K562 (cell line): ENCODE measurements at regions not wholly inside any gene's neighbourhood (a gene's known extent, or its start where the extent isn't known, plus 50 kb on each side); places are given as distances from the start of the nearest gene placed in this dataset.

ENCODE experiments used
- ATAC-seq: fragments of 200-7000 bp; cut with Tn5 transposase; 3 replicates; pipeline ENCODE4 v1.9.1; 2020; ENCODE audit warnings: moderate library complexity
- BruUV-seq: library from RNA; stranded (reverse); fragments of 400-500 nt; replicated peaks from 2 replicates; lab custom pipeline; 2021; lab: Mats Ljungman, UMichigan
- CTCF ChIA-PET: fragments of 300-600 bp; formaldehyde crosslinking; extraction: SDS; loops from one replicate; lab custom pipeline; 2021; ENCODE audit warnings: low intra/inter-chr PET ratio; lab: Yijun Ruan, JAX
- POLR2A ChIA-PET: fragments of 300-600, 350-650 bp; sonication (Branson Sonifier 250); formaldehyde crosslinking; extraction: SDS; loops from one replicate; lab custom pipeline; 2021; ENCODE audit warnings: antibody characterized with exemption, inconsistent platforms; lab: Yijun Ruan, JAX
- DNase-seq, 4 experiments: peaks; one replicate each; pipeline versions ENCODE4 v3.0.0 to v3.0.0-alpha.2; 2011 to 2018; ENCODE audit warnings: low spot score in 3 of 4, mixed read lengths in 3 of 4; ENCODE audit errors: extremely low read depth in 1 of 4
- FAIRE-seq: peaks from 2 replicates; lab custom pipeline; 2011; peaks lifted over from hg19 to GRCh38; lab: Jason Lieb, UNC
- H2AFZ ChIP-seq: 2 replicates; pipeline ENCODE4 v1.6.0; 2011; ENCODE audit warnings: low read depth, low read length, control low read depth, inconsistent platforms
- H3K27ac ChIP-seq: fragments of 200-600 bp; 3 replicates; pipeline ENCODE4 v1.8.0; 2011; ENCODE audit warnings: low read depth, mild to moderate bottlenecking, control low read depth, inconsistent platforms, low read length, moderate library complexity, mixed read lengths; ENCODE audit errors: extremely low read depth
- H3K27me3 ChIP-seq, 2 experiments: fragments of 300-600 bp in 1 of 2; 2 replicates in 1 of 2; 3 replicates in 1 of 2; pipeline versions ENCODE4 v1.6.0 to v1.8.0; 2011; ENCODE audit warnings: inconsistent platforms in 2 of 2, low read length in 2 of 2, mild to moderate bottlenecking in 1 of 2, mixed read lengths in 1 of 2, moderate library complexity in 1 of 2; ENCODE audit not compliant: control insufficient read depth in 2 of 2, insufficient read depth in 2 of 2
- H3K36me3 ChIP-seq: fragments of 300-600 bp; 3 replicates; pipeline ENCODE4 v1.8.0; 2011; ENCODE audit warnings: mild to moderate bottlenecking, low read length, inconsistent platforms; ENCODE audit not compliant: control insufficient read depth, insufficient read depth
- H3K4me1 ChIP-seq, 2 experiments: fragments of 200-600 bp in 1 of 2; replicated peaks in 1 of 2; 2 replicates in 1 of 2; 3 replicates in 1 of 2; pipeline versions ENCODE4 v1.5.1 to v1.8.0; 2011; ENCODE audit warnings: inconsistent platforms in 2 of 2, low read length in 2 of 2, mild to moderate bottlenecking in 1 of 2, mixed read lengths in 1 of 2, moderate library complexity in 1 of 2; ENCODE audit not compliant: control insufficient read depth in 2 of 2, insufficient read depth in 2 of 2
- H3K4me2 ChIP-seq: 2 replicates; pipeline ENCODE4 v1.6.1; 2011; ENCODE audit warnings: low read length, control low read depth, inconsistent platforms, mixed read lengths; ENCODE audit not compliant: insufficient read depth
- H3K4me3 ChIP-seq: fragments of 200-600 bp; sonication (generic), shearing (Covaris generic); 2 replicates; pipeline ENCODE4 v1.5.1; 2016; ENCODE audit warnings: control low read depth, inconsistent platforms
- H3K79me2 ChIP-seq: fragments of 200-600 bp; 3 replicates; pipeline ENCODE4 v1.8.0; 2011; ENCODE audit warnings: low read length, inconsistent platforms; ENCODE audit not compliant: control insufficient read depth, insufficient read depth
- H3K9ac ChIP-seq, 2 experiments: 2 replicates each; pipeline versions ENCODE4 v1.6.0 to v1.6.1; 2011; ENCODE audit warnings: low read depth in 2 of 2, low read length in 2 of 2, control low read depth in 1 of 2, inconsistent platforms in 1 of 2, mild to moderate bottlenecking in 1 of 2, mixed read lengths in 1 of 2; ENCODE audit not compliant: insufficient read depth in 1 of 2
- H3K9me1 ChIP-seq: one replicate; pipeline ENCODE4 v1.6.0; 2011; ENCODE audit warnings: inconsistent platforms, mild to moderate bottlenecking, low read length, moderate library complexity; ENCODE audit not compliant: control insufficient read depth, insufficient read depth
- H3K9me3 ChIP-seq: replicated peaks from 2 replicates; pipeline ENCODE4 v1.5.1; 2011; ENCODE audit warnings: low read depth, low read length, inconsistent platforms; ENCODE audit not compliant: control insufficient read depth, insufficient read depth
- H4K20me1 ChIP-seq: replicated peaks from 2 replicates; pipeline ENCODE4 v1.6.1; 2011; ENCODE audit warnings: low read length, inconsistent platforms, mixed read lengths; ENCODE audit not compliant: control insufficient read depth, insufficient read depth
- ATF4 ChIP-seq: fragments of 450-650 bp; formaldehyde crosslinking; IDR thresholded peaks from 2 replicates; pipeline ENCODE4 v1.4.0; 2022; ENCODE audit warnings: mild to moderate bottlenecking, moderate library complexity
- CBFA2T2 ChIP-seq: fragments of 450-650 bp; conservative IDR thresholded peaks from 2 replicates; pipeline ENCODE4 v1.6.1; 2017; ENCODE audit warnings: mild to moderate bottlenecking
- HDAC6 ChIP-seq: IDR thresholded peaks from 2 replicates; pipeline ENCODE4 v1.6.1; 2012; ENCODE audit warnings: low read depth, mild to moderate bottlenecking, control low read depth, inconsistent platforms, low read length, moderate library complexity
- KDM2B ChIP-seq: fragments of 250-450 bp; sonication (Bioruptor Pico); IDR thresholded peaks from 2 replicates; pipeline ENCODE4 v1.8.0; 2021; ENCODE audit warnings: mild to moderate bottlenecking, moderate library complexity
- MAFG ChIP-seq: fragments of 450-650 bp; conservative IDR thresholded peaks from 2 replicates; pipeline ENCODE4 v1.6.1; 2016; ENCODE audit warnings: missing genetic modification characterization, missing compliant biosample characterization
- PTRF ChIP-seq: fragments of 450-650 bp; IDR thresholded peaks from 2 replicates; pipeline ENCODE4 v1.6.1; 2016; ENCODE audit warnings: mild to moderate bottlenecking, missing genetic modification characterization, missing compliant biosample characterization
- THRA ChIP-seq: fragments of 450-650 bp; IDR thresholded peaks from 2 replicates; pipeline ENCODE4 v1.6.1; 2017; ENCODE audit warnings: mild to moderate bottlenecking, moderate library complexity
- WGBS: fragments of 100-300 bp; shearing (Covaris generic); methylation state at CpG from one replicate; pipeline ENCODE4 v1.1.6; 2016; ENCODE audit warnings: low coverage, mixed read lengths; ENCODE audit not compliant: insufficient coverage; ENCODE audit errors: missing lambda C conversion rate; 5-methylcytosine and 5-hydroxymethylcytosine counted together
- in situ Hi-C: fragments of 300-500 bp; cut with MboI; formaldehyde crosslinking; loops from 4 replicates; pipeline ENCODE4 v1.15.0; 2018; ENCODE audit warnings: inconsistent platforms, mixed read lengths
- intact Hi-C: fragments of 100-400 bp; cut with micrococcal nuclease; formaldehyde crosslinking; loops from 2 replicates; pipeline ENCODE4 v1.14.2; 2022

DNA sequence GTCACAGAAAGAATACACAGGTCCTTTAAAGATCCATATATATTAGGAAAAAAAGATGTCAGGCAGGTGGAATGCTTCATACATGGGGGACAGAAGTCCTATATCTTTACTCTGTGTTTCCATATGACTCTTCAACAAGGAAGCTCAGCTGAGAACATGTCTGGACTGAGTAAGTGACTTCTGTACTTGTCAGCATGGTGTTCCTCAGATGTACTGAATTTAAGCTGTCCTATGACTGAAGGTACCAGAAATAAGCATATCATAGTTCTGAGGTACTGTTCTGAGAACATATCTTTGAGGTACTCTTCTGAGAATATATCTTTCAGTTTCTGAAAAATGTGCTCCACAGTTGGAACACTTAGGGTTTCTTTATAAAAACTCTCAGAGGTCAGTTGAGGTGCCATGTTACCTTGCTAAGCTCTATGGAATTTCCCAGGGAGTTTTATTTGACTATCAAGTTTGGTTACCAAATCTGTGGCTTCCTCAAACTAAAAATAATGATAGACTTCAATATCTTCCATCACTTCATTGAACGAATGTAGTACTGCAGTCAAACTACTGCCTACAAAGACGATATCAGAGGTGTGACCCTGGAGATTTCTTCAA, 597.2 kb upstream of the GNPDA2 start:
- H3K9me1 ChIP-seq = no peaks in the 10 kb centered on the region
- H3K4me2 ChIP-seq = no peak overlapping the region
- H3K36me3 ChIP-seq = no peaks in the 10 kb centered on the region
- no peak overlapping the region for H2AFZ ChIP-seq
- 0% methylated on average over 2 of the region's 2 CpGs for WGBS
- no peaks in the 10 kb centered on the region for H3K79me2 ChIP-seq
- ChIA-PET CTCF (no interaction called here), POLR2A (no interaction called here)
- H3K9ac ChIP-seq = no peak overlapping the region
- no TSS peak for BruUV-seq
- in situ Hi-C loops = no loop called here
- DNase-seq (no peak), FAIRE-seq (no peak), ATAC-seq (no peak)
- H3K4me1 ChIP-seq = no peaks in the 10 kb centered on the region
- H4K20me1 ChIP-seq = no peaks in the 10 kb centered on the region
- H3K4me3 ChIP-seq = no peak overlapping the region
- intact Hi-C loops = no loop called here
- TF ChIP-seq CBFA2T2 = no peak
- TF ChIP-seq THRA = no peak
- TF ChIP-seq PTRF = no peak
- TF ChIP-seq ATF4 (CRISPR knock-in tag) = no peak
- no peak for TF ChIP-seq KDM2B (CRISPR knock-in tag)
- no peak for TF ChIP-seq HDAC6
- TF ChIP-seq MAFG (tag) = no peak
- 0 out of 2 replicates have a peak, but pooled peaks cover 2% of the 10 kb centered on the region for H3K9me3 ChIP-seq
- H3K27me3 ChIP-seq = no peaks in the 10 kb centered on the region
- no peak overlapping the region for H3K27ac ChIP-seq
